ENCODE measurements at regions not wholly inside any gene's neighbourhood (a gene's known extent, or its start where the extent isn't known, plus 50 kb on each side); places are given as distances from the start of the nearest gene placed in this dataset.

- no peak overlapping the region for H3K4me2 ChIP-seq (ENCODE audit: extremely low read depth, insufficient read depth, low read length)
- no peak overlapping the region for H2AFZ ChIP-seq (ENCODE audit: low read length)
- H3K36me3 ChIP-seq (ENCODE audit: control insufficient read depth, insufficient read depth, low read length) = no peaks in the 10 kb centered on the region
- peaks cover 8% of the 10 kb centered on the region for H3K4me1 ChIP-seq (ENCODE audit: control insufficient read depth, extremely low read depth, insufficient read depth, low read length)
- no peaks in the 10 kb centered on the region for H3K27me3 ChIP-seq (ENCODE audit: control insufficient read depth, insufficient read depth, low read length)
- H3K27ac ChIP-seq (ENCODE audit: insufficient read depth, low read length) = no peak overlapping the region
- H3K79me2 ChIP-seq (ENCODE audit: control insufficient read depth, insufficient read depth, low read length) = no peaks in the 10 kb centered on the region
- no peak overlapping the region for H3K4me3 ChIP-seq (replicated peaks in 1 of 4; ENCODE audit: control extremely low read depth in 1 of 4, insufficient read depth in 1 of 4, low read depth in 3 of 4, low read length in 4 of 4)
- no peak for DNase-seq (ENCODE audit: low read depth in 2 of 2)
- TF ChIP-seq EZH2 (IDR thresholded peaks at IDR 0.05; ENCODE audit: low read length, missing control alignments) (no peak), CTCF (conservative IDR thresholded peaks at IDR 0.05 in 1 of 2, IDR thresholded peaks at IDR 0.05 in 1 of 2; ENCODE audit: low read depth in 1 of 2, low read length in 2 of 2) (no peak)
- no peaks in the 10 kb centered on the region for H4K20me1 ChIP-seq (ENCODE audit: control insufficient read depth, extremely low read depth, insufficient read depth, low read length)
- H3K9ac ChIP-seq (ENCODE audit: insufficient read depth, low read length) = no peak overlapping the region
- H3K9me3 ChIP-seq (ENCODE audit: control insufficient read depth, insufficient read depth, low read depth, low read length) = no peaks in the 10 kb centered on the region
Observed at GRCh38 chr15:95600884-95601283, 729.6 kb upstream of the NR2F2 start.

GRCh38 chr15:95601525-95601924 lies 729.0 kb upstream of the NR2F2 start:
- Histone ChIP-seq H3K27me3 (ENCODE audit: control insufficient read depth, insufficient read depth, low read length) (no peaks in the 10 kb centered on the region), H3K9ac (ENCODE audit: insufficient read depth, low read length) (no peak overlapping the region), H3K4me3 (replicated peaks in 1 of 4; ENCODE audit: control extremely low read depth in 1 of 4, insufficient read depth in 1 of 4, low read depth in 3 of 4, low read length in 4 of 4) (no peak overlapping the region), H2AFZ (ENCODE audit: low read length) (no peak overlapping the region), H4K20me1 (ENCODE audit: control insufficient read depth, extremely low read depth, insufficient read depth, low read length) (no peaks in the 10 kb centered on the region), H3K27ac (ENCODE audit: insufficient read depth, low read length) (no peak overlapping the region), H3K36me3 (ENCODE audit: control insufficient read depth, insufficient read depth, low read length) (no peaks in the 10 kb centered on the region), H3K79me2 (ENCODE audit: control insufficient read depth, insufficient read depth, low read length) (no peaks in the 10 kb centered on the region), H3K4me1 (ENCODE audit: control insufficient read depth, extremely low read depth, insufficient read depth, low read length) (peaks cover 8% of the 10 kb centered on the region), H3K4me2 (ENCODE audit: extremely low read depth, insufficient read depth, low read length) (no peak overlapping the region), H3K9me3 (ENCODE audit: control insufficient read depth, insufficient read depth, low read depth, low read length) (no peaks in the 10 kb centered on the region)
- TF ChIP-seq EZH2 (IDR thresholded peaks at IDR 0.05; ENCODE audit: low read length, missing control alignments) = no peak
- no peak for TF ChIP-seq CTCF (conservative IDR thresholded peaks at IDR 0.05 in 1 of 2, IDR thresholded peaks at IDR 0.05 in 1 of 2; ENCODE audit: low read depth in 1 of 2, low read length in 2 of 2)
- no peak for DNase-seq (ENCODE audit: low read depth in 2 of 2)

DNA sequence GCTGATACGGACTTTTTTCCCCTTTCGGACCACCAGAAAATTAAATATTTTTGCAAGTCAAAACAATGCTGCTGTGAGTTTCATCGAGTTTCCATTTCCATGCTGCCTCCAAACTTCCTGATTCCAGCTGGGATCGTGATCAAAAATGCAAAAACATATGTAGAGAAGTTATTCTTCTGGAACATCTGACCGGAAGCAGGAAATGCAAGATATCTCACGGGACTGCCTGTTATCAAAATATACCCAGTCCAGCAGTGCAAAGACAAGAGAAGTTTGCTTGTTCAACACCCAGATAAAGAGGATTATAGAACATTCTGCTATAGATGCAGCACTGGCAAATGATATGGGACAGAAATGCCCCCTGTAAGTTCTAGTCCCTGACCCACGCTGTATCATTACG lies 726.7 kb upstream of the NR2F2 start:
- peak overlapping the region; percentile 67 for H2AFZ ChIP-seq (ENCODE audit: low read length)
- peak overlapping the region; percentile 2 for H3K27ac ChIP-seq (ENCODE audit: insufficient read depth, low read length)
- H3K4me1 ChIP-seq (ENCODE audit: control insufficient read depth, extremely low read depth, insufficient read depth, low read length) = peaks cover 8% of the 10 kb centered on the region
- no peaks in the 10 kb centered on the region for H3K36me3 ChIP-seq (ENCODE audit: control insufficient read depth, insufficient read depth, low read length)
- no peak overlapping the region for H3K4me3 ChIP-seq (replicated peaks in 1 of 4; ENCODE audit: control extremely low read depth in 1 of 4, insufficient read depth in 1 of 4, low read depth in 3 of 4, low read length in 4 of 4)
- peak in 1 of 2 donors; percentile 36 for DNase-seq (ENCODE audit: low read depth in 2 of 2)
- H4K20me1 ChIP-seq (ENCODE audit: control insufficient read depth, extremely low read depth, insufficient read depth, low read length) = no peaks in the 10 kb centered on the region
- no peak overlapping the region for H3K9ac ChIP-seq (ENCODE audit: insufficient read depth, low read length)
- no peak overlapping the region for H3K4me2 ChIP-seq (ENCODE audit: extremely low read depth, insufficient read depth, low read length)
- TF ChIP-seq CTCF (conservative IDR thresholded peaks at IDR 0.05 in 1 of 2, IDR thresholded peaks at IDR 0.05 in 1 of 2; ENCODE audit: low read depth in 1 of 2, low read length in 2 of 2) = no peak
- no peak for TF ChIP-seq EZH2 (IDR thresholded peaks at IDR 0.05; ENCODE audit: low read length, missing control alignments)
- no peaks in the 10 kb centered on the region for H3K9me3 ChIP-seq (ENCODE audit: control insufficient read depth, insufficient read depth, low read depth, low read length)
- H3K27me3 ChIP-seq (ENCODE audit: control insufficient read depth, insufficient read depth, low read length) = no peaks in the 10 kb centered on the region
- H3K79me2 ChIP-seq (ENCODE audit: control insufficient read depth, insufficient read depth, low read length) = no peaks in the 10 kb centered on the region

Measured in fibroblast of lung (primary cell).